ENCODE measurements at regions not wholly inside any gene's neighbourhood (a gene's known extent, or its start where the extent isn't known, plus 50 kb on each side); places are given as distances from the start of the nearest gene placed in this dataset.

DNA sequence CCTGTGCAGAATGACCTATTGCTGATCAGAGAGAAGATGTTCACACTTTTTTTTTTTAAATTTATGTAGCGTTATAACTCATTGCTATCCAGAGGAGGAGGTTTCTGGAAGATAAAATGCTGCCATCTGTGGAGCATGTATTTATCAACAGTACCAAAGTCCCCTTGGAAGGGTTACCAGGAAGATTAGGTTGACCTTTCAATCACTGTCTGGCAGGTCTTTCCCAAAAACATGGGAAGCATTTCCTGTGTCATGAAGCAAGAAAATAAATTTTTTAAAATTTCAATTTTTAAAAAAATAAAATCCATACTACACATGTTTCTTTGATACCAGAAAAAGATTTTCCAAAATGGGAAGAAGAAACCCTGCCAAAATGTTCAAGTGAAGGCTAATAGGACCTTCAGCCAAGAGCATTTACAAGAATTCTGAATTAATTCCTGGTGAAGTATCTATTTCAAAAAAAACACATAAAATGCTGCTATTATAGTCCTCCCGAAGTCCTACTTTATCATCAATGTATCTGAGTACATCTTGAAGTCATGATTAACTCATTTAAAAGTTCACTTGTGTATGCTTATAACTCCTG, 143.9 kb upstream of the RND3 start:
- TF ChIP-seq, protein P1, sequence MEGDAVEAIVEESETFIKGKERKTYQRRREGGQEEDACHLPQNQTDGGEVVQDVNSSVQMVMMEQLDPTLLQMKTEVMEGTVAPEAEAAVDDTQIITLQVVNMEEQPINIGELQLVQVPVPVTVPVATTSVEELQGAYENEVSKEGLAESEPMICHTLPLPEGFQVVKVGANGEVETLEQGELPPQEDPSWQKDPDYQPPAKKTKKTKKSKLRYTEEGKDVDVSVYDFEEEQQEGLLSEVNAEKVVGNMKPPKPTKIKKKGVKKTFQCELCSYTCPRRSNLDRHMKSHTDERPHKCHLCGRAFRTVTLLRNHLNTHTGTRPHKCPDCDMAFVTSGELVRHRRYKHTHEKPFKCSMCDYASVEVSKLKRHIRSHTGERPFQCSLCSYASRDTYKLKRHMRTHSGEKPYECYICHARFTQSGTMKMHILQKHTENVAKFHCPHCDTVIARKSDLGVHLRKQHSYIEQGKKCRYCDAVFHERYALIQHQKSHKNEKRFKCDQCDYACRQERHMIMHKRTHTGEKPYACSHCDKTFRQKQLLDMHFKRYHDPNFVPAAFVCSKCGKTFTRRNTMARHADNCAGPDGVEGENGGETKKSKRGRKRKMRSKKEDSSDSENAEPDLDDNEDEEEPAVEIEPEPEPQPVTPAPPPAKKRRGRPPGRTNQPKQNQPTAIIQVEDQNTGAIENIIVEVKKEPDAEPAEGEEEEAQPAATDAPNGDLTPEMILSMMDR (IDR thresholded peaks at IDR 0.05), result no peak
- FAIRE-seq, result no peak
- H3K9me3 ChIP-seq, result no peaks in the 10 kb centered on the region
- no peak for ATAC-seq
- H3K27ac ChIP-seq, result no peak overlapping the region
- no peaks in the 10 kb centered on the region for H3K27me3 ChIP-seq
- H3K4me3 ChIP-seq, result no peak overlapping the region
- intact Hi-C loops (cut with DNase I), result no loop called here
- H3K4me1 ChIP-seq, result no peaks in the 10 kb centered on the region
- no peaks in the 10 kb centered on the region for H3K36me3 ChIP-seq
- no peak for DNase-seq
- 39 to 59% methylated on average over 2 of the region's 2 CpGs for WGBS, 2 donors

DNA sequence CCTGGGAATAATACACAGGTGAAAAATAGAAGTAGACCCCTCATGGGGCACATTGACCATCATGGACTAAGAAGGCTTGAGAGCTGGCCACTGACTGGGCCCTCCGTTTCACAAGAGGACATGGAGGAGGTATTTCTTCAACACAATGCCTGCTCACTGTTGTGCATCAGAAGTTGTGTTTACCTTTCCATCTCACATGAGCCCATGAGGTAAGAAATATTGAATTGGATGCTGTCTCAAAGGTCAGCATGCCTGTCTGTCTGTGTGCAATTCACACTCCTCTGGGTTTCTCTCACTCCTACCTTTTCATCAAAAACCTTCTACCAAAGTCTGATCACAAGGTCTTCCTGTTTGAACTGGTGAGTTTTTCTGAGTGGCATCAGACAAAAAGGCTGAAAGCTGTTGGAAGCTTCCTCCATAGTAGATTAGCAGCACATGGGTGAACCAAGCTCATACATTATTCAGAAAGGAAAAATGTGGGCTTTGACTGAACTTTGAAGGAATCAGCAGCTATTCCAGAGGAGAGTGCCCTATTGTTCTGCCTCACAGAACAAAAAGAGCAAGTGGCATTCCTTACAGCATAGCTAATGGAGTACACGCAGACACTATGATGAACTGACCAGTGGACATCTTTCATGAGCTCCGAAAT, 143.2 kb upstream of the RND3 start:
- TF ChIP-seq, protein P1 (IDR thresholded peaks at IDR 0.05), result no peak
- Histone ChIP-seq H3K27me3 (no peaks in the 10 kb centered on the region), H3K4me1 (no peaks in the 10 kb centered on the region), H3K4me3 (no peak overlapping the region), H3K9me3 (no peaks in the 10 kb centered on the region), H3K36me3 (no peaks in the 10 kb centered on the region), H3K27ac (no peak overlapping the region)
- WGBS, 2 donors, result 51 to 70% methylated on average over 3 of the region's 3 CpGs
- DNase-seq (no peak), ATAC-seq (no peak), FAIRE-seq (no peak)
- intact Hi-C loops (cut with DNase I), result no loop called here

DNA sequence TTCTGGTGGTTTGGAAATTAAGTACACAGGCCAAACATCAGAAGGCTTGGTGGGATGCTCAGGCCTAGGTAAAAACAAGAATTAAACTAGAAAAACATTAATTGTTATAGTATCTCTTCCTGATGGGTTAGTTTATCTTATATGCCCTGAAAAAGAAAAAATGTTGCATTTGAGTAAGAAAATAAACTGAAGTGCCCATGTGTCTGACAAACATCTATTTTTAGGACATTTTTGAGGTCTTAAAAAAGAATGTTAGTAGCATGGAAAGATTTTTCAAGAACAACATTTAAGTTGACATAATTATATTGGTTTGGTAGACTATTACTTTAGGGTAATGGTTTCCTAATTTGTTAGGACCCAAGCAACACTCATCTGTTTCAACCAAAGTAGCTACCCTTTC, 140.1 kb upstream of the RND3 start:
- Histone ChIP-seq H3K9me3 (no peaks in the 10 kb centered on the region), H3K27me3 (no peaks in the 10 kb centered on the region), H3K4me1 (no peaks in the 10 kb centered on the region), H3K27ac (no peak overlapping the region), H3K36me3 (no peaks in the 10 kb centered on the region), H3K4me3 (no peak overlapping the region)
- intact Hi-C loops (cut with DNase I), result no loop called here
- ATAC-seq, result no peak
- no peak for FAIRE-seq
- TF ChIP-seq, protein P1 (IDR thresholded peaks at IDR 0.05), result no peak
- no peak for DNase-seq

DNA sequence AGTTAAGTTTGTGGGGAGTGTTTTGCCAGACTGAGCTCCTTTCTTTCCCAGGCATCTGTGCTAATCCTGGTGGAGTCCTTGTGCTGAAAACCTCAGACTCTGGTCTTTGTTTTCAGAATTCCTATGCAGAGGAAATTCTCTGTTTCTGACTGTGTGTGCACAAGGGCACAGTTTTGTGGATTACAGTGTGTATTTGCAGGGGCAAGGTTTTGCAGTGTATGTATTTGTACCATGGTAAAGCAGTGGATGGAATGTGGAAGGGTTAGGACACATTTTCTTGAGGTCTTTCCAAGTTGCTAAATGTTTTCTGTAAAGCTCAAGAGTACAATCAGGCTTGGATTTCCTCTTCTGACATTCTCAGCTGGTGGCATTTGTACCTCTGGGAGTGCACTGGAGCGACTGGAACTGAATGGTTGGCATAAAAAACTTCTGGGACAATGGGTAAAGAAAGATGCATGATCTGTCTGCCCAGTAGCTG, 139.5 kb upstream of the RND3 start:
- intact Hi-C loops (cut with DNase I), result no loop called here
- 29 to 38% methylated on average over 1 of the region's 1 CpG for WGBS, 2 donors
- TF ChIP-seq, protein P1 (IDR thresholded peaks at IDR 0.05), result no peak
- Histone ChIP-seq H3K36me3 (no peaks in the 10 kb centered on the region), H3K9me3 (no peaks in the 10 kb centered on the region), H3K4me3 (no peak overlapping the region), H3K4me1 (no peaks in the 10 kb centered on the region), H3K27ac (no peak overlapping the region), H3K27me3 (no peaks in the 10 kb centered on the region)
- DNase-seq (no peak), ATAC-seq (no peak), FAIRE-seq (no peak)

DNA sequence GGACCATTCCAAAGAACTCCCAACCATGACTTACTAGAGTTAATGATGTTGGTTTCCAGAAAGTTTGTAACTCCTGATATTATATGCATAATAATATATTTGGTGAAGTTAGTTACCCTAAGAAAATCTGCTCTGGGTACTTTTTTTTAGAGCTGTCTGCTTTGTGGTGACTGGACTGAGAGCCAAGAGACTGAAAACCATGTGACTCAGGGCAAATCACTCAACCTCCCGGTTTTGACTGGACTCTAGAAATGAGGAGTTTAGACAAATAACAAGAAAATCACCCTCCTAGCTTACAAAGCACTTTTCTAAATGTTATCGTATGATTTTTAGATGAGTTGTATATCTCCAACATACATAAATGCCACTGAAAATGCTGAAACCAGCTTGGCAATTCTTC, 138.3 kb upstream of the RND3 start:
- Histone ChIP-seq H3K9me3 (no peaks in the 10 kb centered on the region), H3K27me3 (no peaks in the 10 kb centered on the region), H3K36me3 (no peaks in the 10 kb centered on the region), H3K27ac (no peak overlapping the region), H3K4me1 (no peaks in the 10 kb centered on the region), H3K4me3 (no peak overlapping the region)
- no peak for FAIRE-seq
- 79% methylated on average over 2 of the region's 2 CpGs for WGBS, 2 donors
- no peak for DNase-seq
- intact Hi-C loops (cut with DNase I), result no loop called here
- TF ChIP-seq, protein P1 (IDR thresholded peaks at IDR 0.05), result no peak
- no peak for ATAC-seq
